GM19324 (cell line): ENCODE measurements at regions not wholly inside any gene's neighbourhood (a gene's known extent, or its start where the extent isn't known, plus 50 kb on each side); places are given as distances from the start of the nearest gene placed in this dataset.

Source experiments
- ATAC-seq: cut with Tn5 transposase; IDR thresholded peaks from one replicate; pipeline ENCODE4 v1.9.1; 2021; ENCODE audit warnings: mild to moderate bottlenecking, moderate library complexity; ENCODE audit not compliant: unreplicated experiment, low FRiP score

DNA sequence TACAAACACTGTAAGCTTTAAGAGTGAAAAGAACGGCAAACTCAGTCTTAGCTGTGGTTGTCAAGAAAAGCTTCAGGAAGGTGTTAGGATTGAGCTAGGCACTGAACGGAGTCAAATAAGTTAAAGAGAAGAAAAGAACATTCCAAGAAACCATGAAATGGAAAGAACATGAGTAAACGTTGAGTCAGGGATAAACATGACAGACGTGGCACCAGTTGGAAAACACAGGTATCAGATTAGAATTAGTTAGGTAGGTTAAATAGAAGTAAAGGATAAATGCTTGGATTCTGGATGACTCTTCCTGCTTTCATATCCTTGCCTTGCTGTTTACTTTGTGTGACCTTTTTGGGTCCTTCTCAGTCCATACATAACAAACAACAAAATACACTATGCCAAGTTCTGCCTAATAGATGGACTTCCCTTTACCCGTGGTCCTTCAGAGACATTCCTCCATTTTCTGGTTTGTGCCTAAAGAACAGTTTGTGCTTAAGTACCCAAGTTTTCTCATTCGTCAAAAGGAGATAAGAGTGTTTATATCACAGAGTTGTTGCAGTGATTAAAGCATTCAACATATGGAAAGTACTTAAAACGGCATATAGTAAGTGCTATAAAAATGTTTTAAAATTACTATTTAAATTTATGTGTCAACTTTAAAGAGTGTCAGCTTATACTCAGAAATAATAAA, 446.9 kb downstream of the TMA16 start:
- ATAC-seq, result no peak

DNA sequence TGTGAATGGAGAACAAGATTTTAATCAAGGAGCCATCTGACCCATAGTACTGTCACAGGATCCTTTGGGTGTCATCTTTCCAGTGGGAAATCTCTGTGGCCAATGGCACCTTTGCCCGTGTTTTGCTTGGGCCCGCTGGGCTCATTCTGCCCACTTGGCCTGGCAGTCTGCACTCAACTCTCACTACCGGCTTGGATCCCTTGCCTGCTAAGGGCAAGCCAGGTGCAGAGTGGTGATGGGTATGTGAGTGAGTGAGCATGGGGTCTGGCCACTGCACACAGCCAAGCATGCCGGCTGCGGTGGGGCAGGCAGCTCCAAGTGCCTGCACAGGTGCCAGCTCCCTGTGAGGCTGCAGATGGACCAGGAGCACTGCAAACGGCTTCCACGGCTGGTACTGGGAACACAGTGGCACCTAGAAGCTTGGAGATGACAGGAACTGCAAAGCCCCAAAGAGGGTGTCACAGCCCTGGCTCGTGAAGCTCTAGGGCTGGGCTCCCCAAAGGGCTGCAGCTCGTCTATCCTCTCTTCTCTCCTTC, 454.5 kb downstream of the TMA16 start:
- no peak for ATAC-seq

DNA sequence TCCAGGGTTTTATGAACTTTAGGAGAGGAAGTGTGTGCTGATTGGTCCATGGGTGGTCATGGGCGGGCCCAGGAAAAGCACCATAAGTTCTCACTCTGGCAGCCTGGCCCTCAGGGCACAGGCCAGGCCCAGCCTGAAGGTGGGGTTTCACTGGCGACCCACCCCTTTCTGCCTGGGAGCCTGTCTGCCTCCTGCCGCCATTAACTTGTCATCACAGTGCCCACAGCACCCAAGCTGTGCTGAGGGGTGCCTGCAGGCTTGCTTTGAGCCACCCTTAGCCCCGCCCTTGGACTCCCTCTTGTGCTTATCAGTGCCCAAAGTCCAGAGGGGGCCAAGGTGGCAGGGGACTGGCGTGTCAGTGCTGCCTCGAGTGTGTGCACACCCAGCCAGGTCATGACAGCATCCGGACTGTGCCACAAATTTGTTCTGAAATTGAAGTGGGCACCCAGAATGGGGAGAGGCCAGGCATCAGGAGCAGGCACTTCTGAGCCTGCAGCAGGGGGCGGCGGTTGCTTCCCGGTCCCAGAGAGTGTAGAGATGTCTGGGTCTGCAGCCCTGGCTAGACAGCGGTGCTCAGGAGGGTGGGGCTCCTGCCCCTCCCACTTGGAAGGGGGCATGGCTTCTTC, 455.6 kb downstream of the TMA16 start:
- ATAC-seq, result no peak

DNA sequence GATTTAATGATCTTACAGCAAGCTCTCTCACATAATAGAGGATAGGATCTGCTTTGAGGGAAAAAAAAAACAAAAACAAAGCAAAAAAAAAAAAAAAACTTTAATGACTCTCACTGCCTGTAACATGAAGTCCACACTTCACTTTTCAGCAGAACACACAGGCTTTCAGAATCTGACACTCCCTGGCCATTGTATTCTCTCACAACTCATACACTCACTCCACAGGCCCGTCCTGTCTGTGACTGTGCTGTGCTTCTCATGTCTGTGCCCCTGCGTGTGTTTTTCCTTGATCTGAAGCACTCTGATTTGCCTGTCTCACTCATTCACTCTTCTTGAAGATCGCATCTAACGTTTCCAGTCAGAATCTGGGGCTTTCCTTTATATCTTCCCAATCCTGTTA, 460.8 kb downstream of the TMA16 start:
- ATAC-seq, result no peak

DNA sequence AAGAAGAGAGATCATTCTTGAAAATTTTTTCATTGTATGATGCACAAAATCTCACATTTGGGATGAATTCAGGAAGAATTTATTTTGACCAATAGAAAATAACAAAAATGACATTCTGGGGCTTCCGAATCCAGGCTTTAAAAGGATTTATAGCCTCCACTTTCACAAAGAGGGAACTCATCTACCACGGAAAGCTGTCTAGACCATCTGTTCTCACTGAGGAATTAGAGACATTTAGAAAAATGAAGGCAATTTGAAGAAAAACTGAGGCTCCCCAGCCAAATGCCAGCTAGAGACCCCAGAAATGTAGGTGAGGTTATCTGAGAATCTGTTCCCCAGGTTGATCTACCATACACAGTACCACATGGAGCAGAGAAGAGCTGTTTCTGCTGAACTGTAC, 464.3 kb downstream of the TMA16 start:
- no peak for ATAC-seq

DNA sequence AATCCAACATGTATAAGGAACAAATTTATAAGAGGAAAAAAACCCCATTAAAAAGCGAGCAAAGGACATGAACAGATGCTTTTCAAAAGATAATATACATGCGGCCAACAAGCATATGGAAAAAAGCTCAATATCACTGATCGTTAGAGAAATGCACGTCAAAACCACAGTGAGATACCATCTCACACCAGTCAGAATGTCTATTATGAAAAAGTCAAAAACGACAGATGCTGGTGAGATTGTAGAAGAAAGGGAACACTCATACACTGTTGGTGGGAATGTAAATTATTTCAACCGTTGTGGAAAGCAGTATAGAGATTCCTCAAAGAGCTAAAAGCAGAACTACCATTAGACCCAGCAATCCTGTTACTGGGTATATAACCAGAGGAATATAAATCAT, 465.4 kb downstream of the TMA16 start:
- ATAC-seq, result no peak

DNA sequence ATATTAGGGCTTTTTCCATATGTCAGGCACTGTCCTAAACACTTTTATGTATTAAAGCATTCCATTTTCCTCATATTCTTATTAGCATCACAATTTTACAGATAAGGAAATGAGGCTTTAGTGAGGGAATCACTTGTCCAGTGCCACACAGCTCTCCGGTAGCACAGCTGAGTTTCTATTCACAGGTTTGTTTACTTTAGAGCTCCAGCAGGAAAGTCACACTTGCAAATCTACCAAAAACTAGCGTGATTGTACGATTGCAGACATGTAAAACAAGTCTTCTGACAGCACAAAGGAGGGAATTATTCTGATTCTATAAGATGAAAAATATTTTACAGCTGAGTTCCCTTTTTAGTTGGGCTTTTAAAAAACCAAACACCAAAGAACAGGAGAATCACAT, 472.1 kb downstream of the TMA16 start:
- peak; percentile 25 for ATAC-seq

DNA sequence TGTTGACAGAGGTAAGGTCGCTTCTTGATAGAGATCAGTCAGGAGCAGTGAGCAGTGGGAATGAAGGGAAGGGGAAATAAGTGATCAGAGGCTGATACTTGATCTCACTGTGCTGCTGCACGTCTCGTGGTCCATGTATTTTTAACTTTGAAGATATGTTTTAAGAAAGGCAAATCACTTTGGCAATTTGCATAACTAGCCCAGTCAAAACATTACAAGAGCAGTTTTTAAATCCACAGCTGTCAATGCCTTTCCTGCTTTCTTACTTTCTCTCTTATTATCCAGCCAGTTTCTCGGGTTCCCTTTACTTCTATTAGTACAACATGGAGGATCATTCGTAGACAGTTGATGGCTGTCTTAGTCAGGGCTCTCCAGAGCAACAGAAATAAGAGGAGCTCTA, 472.8 kb downstream of the TMA16 start:
- peak; percentile 74 for ATAC-seq

DNA sequence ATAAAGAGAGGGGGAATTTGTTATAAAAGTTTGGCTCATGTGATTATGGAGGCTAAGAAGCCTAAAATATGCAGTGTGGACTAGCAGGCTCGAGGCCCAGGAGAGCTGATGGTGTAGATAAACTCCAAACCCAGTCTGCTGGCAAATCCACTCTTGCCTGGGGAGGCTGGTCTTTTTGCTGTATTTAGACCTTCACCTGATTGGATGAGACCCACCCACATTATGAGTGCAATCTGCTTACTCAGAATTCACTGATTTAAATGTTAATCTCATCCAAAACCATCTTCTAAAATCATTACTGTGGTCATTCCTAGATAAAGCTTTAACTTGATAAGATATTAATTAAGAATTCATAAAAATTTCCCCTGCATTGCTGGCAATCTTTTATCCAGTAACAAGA, 473.2 kb downstream of the TMA16 start:
- ATAC-seq, result no peak

DNA sequence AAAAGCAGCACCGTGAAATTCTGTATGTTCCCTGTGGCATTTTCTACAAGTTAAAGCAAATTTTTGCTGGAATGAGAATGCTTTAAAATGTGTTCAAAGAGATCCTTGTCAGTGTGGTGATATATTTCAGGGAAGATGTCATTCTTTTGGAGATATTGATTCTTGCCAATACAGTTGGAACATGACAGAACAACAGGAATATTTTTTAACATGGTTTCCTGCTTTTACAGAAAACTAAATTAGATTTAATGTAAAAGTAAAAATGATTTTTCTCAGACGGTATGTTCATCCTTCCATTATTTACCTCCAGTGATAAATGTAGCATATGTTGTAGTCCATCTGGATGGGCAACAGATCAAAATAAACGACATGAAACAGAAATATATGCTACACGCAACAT, 474.8 kb downstream of the TMA16 start:
- ATAC-seq, result no peak

DNA sequence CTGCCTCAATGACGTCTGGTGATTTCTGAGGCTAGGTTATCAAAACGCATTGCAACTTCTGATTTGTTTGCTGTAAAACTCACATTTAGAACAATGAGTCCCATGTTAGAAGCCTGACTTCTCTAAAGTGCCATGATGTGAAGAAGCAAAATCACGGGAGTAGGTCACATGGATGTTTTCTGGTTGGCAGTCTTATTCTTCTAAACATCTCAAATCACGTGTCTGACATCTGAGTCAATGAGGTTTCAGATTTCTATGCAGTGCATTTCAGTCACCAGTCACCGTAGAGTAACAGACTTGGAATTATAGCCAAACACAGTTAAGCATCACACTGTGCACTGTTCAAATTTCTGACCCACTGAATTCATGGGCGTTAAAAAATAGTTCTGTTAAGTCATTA, 482.1 kb downstream of the TMA16 start:
- ATAC-seq, result no peak

DNA sequence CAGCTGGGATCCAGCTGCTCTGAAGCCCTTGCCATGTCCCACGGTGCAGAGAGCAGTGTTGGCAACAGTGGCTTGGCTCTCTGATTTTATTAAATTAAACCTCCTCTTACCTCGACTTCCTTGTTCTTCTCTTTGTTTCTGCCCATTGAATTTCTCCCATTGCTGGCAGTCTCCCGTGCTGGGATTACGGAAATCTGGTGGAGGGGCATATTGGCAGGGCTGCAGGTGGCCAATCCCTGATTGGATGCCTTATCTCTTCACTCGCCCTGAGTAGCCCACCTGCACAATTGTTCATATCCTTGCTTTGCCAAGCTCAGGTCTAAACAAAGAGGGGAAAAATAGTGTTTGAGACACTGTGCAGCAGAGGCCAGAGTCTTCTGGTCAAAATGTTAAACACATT, 493.9 kb downstream of the TMA16 start:
- ATAC-seq, result no peak

DNA sequence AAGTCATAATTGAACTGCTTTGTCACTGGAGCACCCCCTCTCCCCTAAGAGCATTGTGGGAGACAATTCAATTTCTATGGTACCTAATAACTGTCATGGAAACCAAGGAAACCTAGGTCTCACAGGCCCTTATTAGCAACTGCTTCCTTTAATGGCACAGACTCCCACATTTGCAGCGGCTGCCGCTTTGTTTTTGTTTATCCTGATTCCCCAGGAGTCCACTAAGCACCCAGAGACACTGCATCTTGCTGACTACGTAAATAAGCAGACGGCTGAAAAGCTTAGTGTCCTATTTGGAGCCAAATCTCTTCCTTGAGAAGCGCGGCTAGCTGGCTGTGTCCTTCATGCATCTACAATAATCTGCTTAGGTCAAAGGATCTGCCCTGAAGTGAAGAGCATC, 494.4 kb downstream of the TMA16 start:
- ATAC-seq, result no peak

DNA sequence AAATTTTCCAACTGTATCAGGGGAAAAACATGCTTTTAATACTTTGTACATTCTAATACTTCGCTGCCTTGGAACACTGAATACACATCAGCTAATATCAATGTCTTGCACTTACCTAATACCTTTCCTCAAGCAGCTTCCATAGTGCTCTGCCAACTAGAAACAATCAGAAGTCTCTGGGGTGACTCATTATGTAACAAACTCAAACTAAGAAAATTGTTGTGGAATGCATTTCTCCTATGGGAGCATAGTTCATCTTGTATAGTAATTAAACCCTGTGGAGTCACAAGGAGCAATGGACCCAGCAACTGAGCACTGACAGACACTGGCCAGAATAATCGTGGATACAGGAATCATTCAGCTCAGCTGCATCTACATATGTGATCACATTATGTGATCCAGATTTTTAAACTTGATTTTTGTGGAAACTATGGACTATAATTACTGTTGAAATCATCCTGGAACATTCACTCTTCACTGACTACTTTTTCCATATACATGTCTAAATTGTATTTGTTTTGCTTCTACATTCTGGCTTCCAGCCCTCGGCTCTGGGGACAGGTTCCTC, 496.9 kb downstream of the TMA16 start:
- no peak for ATAC-seq

DNA sequence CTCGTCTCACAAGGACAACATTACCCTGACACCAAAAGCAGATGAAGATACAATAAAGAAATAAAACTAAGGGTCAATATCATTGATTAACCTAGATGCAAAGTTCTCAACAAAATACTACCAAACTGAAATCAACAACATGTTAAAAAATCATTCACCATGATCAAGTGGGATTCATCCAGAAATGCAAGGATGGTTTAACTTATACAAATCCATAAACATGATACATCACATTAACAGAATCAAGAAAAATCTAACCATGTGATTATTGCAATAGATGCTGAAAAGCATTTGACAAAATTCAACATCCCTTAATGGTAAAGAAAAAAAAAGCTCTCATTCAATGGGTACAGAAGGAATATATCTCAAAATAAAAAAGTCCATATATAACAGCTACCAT, 514.9 kb downstream of the TMA16 start:
- no peak for ATAC-seq

DNA sequence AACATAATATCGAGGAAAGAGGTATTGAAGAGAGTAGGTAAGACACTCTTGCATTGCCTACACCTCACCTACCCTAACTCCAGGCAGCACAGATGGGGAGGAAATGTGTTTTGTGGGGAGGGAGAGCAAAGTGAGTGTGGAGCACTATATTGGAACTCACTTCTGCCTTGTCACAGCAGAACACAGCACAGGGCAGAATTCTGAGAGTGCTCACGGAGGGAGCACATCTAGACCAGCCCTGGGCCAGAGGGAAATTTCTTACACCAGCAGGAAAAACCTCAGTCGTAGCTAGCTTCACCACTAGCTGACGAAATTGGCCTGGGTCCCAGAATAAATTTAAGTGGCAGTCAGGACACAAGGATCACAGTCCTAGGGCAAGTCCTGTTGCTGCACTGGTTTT, 517.3 kb downstream of the TMA16 start:
- no peak for ATAC-seq

DNA sequence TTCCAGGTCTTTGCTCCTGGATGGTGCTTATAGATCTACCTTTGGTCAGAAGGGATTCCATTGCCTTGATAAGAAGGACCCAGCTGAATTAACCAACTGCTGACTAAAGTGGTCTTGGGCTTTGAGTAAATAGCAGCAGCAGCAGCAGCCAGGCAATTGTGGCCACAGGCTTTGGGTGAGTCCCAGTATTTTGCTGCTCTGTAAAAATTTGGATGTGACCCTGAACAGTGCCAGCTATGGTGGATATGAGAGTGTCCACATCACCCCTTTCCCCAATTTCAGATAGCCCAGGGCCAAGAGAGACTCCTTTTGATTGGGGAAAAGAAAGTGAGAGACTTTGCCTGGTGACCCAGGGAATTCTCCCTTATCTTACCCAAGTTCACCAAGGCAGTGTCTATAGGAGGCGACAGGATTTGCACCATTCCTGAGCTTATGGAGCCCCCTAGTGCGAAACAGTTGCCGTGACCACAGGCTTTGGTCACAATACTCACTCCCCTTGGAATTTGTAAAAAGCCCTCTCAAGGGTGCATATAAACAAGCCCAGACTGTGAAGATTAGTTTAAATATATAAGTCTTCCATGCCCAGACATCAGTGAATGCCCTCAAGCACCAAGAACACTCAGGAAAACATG, 518.0 kb downstream of the TMA16 start:
- peak; percentile 69 for ATAC-seq

DNA sequence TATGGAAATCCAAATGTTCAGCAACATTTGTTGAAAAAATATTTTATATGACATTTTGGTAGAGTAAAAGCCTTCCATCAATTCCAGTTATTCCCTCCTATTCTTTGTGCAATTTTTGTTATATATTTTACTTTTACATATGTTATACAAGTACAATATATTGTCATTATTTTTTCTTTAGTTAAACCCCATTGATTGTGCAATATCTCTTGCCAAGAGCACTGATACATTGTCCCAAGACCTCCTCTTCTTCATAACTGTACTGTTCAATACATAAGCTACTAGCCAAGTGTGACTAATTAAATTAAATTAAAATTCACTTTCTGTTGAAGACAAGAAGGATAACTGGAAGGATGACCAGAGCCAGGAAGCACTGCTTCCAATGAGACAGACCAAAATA, 527.5 kb downstream of the TMA16 start:
- no peak for ATAC-seq

DNA sequence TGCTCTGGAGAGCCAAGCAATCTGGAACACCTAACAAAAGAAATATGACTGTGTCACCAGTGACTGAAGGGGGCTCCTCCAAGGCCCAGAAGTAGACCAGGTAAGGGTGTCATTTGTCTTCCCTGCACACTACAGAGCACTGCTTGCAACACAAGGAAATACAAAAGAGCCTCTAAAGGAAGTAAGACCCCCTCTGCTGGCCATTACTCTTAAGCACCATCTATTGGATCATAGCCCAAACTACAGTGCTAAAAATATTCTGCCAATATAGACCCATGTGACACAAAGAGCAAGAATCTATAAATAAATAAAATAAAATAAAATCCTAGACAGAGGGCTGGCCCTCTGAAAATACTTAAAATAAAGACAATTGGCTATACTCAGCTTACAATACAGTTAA, 528.7 kb downstream of the TMA16 start:
- ATAC-seq, result no peak

DNA sequence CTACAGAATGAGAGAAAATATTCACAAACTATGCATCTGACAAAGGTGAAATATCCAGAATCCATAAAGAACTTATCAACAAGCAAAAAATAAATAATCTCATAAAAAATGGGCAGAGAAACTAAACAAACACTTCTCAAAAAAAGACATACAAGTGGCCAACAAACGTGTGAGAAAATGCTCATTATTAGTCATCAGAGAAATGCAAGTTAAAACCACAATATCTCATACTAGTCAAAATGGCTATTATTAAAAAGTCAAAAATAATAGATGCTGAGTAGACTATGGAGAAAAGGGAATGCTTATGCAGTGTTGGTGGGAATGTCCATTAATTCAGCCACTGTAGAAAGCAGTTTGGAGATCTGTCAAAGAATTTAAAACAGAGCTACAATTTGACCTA, 533.3 kb downstream of the TMA16 start:
- ATAC-seq, result no peak

DNA sequence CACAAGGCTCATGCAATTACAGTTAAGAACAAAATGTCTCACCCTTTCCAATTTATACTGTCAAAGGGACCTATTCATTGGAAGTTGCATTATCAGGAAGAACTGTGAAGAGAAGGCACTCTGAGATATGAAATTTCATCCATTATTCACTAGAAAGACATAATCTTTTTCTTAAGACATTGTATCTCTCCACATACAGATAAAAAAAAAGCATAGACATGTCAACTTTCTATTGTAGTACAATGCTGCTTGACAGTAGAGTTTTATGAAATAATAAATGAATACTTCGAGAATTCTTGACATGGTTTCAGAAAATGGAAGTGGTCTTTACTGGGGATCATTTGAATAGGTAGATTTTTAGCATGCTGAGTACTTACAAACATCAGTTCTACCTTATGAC, 545.0 kb downstream of the TMA16 start:
- ATAC-seq, result no peak
